ENCODE measurements at regions not wholly inside any gene's neighbourhood (a gene's known extent, or its start where the extent isn't known, plus 50 kb on each side); places are given as distances from the start of the nearest gene placed in this dataset.
"Not testable (repeated sequence)": the region's sequence is repeated elsewhere in the genome, so short reads cannot be mapped to it uniquely, and the experiment has no call there.

- no peak for DNase-seq
These were observed 524.6 kb upstream of the KCND2 start for GRCh38 chr7:119748251-119748860.

GRCh38 chr7:119748991-119749390 is 524.0 kb upstream of the KCND2 start:
- no peak for DNase-seq

DNA sequence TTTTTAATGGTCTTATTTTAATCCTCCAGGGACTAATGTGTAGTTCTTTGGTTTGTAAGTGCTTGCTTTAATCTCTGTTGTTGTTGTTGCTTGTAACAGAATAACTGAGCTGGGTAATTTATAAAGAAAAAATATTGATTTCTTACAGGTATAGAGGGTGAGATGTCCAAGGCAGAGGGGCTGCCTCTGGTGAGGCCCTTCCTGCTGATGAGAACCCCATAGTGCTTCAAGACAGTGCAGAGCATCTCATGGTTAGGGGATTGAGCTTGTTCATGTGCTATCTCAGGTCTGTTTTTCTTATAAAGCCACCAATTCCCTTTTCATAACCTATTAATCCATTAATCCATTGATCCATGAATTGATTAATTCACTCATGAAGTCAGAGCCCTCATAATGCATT is 516.3 kb upstream of the KCND2 start:
- no peak for DNase-seq

DNA sequence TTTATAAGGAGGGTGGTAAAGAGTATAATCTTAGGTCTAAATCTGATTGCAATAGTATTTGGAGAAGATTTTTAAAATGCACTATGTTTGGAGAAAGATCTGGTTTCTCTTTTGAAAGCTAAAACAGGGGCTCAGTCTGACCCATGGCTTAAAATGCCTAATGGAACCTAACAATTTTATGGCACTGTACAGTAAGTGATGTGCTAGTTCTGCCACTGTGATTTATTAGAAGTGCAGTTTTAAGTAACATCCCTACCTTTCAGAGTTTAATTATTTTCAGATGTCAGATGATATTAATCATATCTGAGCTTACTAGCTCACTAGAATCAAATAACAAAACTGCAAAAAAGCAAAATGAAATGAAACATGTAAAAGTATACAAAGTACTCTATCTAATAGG is 514.7 kb upstream of the KCND2 start:
- DNase-seq: no peak

DNA sequence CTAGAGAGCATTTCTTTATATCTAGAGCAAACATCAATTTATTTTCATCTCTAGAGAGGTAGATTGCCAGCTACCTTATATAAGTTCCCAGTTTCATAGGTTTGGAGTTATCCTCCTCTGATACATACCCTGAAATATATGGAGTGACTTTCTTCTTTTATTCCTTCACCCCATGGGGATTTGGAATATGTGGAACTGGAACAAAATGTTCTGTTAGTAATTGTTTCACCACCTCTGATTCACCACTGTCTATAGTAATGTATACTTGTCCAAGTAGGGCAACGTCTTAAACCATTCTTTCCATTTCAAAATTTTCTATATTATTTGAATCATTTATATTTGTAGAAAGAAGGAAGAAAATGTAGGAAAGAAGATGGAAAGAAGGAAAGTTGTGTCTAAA is 511.2 kb upstream of the KCND2 start:
- no peak for DNase-seq

GRCh38 chr7:119782286-119782685 is 490.7 kb upstream of the KCND2 start:
- no peak for DNase-seq

DNA sequence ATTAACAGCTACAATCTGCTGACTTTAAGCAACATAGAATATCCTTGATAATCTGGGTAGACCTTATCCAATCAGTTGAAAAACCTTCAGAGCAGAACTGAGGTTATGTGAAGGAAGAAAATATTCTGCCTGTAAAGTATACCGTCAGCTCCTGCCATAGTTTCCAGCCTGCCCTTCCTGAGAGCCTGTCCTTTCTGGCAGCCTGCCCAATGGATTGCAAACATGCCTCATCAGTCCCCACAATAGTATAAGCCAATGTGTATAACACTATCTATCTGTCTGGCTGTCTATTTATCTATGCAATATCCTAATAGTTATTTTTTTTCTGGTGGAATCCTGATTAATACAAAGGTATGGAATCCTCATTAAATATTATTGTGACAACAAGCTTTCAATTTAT is 489.2 kb upstream of the KCND2 start:
- no peak for DNase-seq

GRCh38 chr7:119802147-119802546 is 470.8 kb upstream of the KCND2 start:
- DNase-seq: no peak

DNA sequence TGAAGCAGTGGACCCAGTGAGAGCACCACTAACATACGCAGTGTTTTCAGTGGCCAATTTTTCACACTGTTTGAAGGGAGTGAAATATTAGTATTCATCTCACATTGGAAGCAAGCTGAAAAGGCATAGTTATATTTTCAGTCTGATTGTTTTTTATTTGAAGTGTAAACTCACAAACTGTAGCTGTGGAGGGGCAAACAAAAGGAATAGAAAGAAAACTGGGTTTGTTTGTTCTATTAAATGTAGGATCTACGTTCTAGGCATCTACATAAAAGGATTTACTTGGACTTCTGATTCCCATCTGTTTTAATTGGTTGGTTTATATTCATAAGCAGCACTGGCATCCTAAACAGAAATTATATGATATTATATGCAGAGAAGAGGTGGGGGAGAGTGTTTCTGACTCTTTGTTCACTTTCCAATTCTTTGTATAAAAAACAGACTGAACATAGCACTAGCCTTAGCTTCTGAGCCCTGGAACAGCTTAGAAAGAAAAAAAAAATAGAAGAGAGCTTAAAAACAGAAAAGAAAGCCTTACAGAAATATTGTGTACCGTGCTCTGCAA is 447.8 kb upstream of the KCND2 start:
- DNase-seq: no peak

DNA sequence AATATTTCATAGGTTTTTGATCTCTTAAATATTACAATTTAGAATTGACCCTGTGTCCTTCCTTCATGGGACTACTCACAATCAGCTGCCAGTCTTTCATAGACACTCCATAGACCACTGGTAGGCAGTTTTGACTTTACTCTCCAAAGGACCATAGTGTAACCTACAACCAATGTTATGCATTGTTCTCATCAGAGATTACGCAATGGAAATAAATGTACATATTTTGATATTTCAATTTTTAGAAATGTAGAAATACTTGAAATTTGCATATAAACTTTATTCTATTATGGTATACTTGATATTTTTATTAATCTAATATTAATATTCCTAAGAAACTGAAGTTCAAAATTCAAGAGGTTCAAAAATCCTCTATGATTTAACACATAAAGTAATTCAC is 446.4 kb upstream of the KCND2 start:
- no peak for DNase-seq

DNA sequence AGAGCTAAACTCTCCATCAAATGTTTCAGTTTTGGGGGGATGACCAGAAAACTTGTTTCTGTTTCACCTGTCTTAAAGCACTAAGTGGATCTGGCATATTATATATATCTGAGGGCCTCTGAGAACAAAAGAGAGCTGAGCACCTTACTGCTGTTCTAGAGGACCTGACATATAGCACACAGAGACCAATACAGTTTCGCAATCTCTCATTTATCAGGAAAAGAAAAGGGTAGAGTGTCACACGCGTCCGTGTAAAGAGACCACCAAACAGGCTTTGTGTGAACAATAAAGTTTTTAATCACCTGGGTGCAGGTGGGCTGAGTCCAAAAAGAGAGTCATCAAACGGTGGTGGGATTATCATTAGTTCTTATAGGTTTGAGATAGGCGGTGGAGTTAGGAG is 434.5 kb upstream of the KCND2 start:
- DNase-seq: no peak

DNA sequence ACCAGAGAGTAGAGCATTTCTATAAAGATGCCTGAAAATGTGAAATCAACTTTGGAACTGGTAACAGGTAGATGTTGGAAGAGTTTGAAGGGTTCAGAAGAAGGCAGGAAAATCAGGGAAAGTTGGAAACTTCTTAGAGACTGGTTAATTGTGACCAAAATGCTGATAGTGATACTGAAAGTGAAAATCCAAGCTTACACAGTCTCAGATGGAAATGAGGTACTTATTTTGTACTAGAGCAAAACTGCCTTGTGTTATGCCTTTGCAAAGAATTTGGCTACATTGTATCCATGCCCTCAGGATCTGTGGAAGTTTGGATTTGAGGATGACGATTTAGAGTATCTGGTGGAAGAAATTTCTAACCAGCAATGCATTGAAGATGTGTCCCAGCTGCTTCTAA is 430.6 kb upstream of the KCND2 start:
- no peak for DNase-seq

- DNase-seq: no peak
These were observed 430.2 kb upstream of the KCND2 start for GRCh38 chr7:119842786-119843185.

- no peak for DNase-seq
These were observed 411.6 kb upstream of the KCND2 start for GRCh38 chr7:119861385-119861784.

DNA sequence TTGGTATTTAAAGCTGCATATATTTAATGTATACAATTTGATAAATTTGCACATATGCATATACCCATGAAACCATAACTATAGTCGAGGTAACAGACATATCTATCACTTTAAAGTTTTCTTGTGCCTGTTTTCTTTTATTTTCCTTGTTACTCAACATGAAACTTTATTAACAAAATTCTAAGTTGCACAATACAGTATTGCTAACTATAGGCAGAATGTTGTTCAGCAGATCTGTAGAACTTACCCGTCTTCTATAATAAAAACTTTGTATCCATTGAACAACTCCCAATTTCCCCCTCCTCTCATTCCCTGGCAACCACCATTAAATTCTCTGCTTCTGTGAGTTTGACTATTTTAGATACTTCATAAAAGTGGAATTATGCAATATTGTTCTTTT is 404.6 kb upstream of the KCND2 start:
- no peak for DNase-seq

- no peak for DNase-seq
These were observed 393.1 kb upstream of the KCND2 start for GRCh38 chr7:119879835-119880234.

- DNase-seq: no peak
These were observed 387.0 kb upstream of the KCND2 start for GRCh38 chr7:119886007-119886406.

- DNase-seq: not testable (repeated sequence)
These were observed 386.4 kb upstream of the KCND2 start for GRCh38 chr7:119886525-119886924.

DNA sequence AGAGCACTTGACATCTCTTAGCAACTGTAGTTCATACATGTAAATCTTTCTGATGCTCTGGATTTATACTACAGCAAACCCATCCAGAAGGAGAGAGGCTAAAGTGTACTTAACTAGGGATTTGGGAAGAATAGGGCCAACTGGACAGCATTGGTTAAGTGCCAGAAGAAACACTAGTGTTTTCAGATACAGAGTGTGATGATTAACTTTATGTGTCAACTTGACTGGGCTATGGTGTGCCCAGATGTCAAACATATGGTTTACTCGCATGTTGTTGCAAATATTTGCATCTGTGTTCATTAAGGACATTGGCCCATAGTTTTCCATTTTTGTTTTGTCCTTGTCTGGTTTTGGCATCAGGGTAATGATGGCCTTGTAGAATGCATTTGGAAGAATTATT is 384.7 kb upstream of the KCND2 start:
- no peak for DNase-seq

DNA sequence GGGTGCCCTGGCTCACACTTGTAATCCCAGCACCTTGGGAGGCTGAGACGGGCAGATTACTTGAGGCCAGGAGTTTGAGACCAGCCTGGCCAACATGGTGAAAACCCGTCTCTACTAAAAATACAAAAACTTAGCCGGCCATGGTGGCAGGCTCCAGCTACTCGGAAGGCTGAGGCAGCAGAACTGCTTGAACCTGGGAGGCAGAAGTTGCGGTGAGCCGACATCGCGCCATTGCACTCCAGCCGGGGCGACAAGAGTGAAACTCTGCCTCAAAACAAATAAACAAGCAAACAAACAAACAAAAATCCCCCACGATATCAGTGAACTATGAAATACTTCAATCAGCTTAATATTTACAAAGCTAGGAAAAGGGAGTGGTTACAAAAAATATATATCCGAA is 382.3 kb upstream of the KCND2 start:
- no peak for DNase-seq

- no peak for DNase-seq
These were observed 377.7 kb upstream of the KCND2 start for GRCh38 chr7:119895320-119895719.

- DNase-seq: no peak
These were observed 376.6 kb upstream of the KCND2 start for GRCh38 chr7:119896386-119896785.

DNA sequence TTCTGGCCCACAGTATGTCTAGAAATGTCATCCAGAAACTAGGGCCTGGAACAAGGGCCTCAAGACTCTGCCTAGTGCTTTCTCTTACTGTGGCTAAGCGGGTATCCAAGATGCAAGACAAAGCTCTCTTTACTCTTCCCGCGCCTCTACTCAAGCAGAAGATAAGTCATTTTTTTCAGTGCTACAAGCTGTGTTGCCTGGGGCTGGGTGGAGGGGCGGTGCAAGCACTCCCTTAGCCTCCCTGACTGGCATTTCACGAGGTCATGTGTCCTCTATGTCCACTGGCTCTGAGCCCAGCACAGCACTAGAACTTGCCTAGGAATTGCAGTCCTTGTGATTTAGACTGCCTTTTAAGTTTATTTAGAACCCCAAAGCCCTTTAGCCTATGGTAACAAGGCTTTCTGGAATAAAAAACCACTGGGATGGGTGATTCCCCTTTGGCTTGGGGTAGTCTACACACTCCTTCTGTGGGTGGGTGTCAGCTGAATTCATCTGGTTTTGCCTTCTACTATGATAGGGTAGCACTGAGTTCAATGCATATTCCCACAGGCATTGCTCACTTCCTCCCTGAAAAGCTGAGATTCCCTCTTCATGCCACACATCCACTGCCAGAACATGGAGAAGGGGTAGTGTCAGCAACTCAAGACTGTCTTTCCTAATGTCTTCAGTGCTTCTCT is 371.8 kb upstream of the KCND2 start:
- no peak for DNase-seq

DNA sequence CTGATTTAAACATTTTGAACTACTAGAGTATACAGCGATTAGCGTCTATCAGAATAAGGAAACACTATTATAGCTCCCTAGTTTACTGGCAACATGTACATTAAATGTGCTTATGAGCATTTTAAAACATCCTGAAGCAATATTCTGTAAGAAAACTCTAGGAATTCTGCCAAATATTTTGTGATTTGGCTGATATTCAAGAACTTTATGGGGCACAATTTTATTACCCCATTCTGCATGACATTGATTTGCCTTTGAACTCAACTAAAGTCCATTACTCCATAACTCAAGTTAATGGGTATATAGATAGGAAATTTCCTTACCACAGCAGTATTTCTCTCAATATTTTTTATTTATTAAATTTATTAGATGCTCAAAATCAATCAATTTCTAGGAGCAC is 369.9 kb upstream of the KCND2 start:
- DNase-seq: no peak

DNA sequence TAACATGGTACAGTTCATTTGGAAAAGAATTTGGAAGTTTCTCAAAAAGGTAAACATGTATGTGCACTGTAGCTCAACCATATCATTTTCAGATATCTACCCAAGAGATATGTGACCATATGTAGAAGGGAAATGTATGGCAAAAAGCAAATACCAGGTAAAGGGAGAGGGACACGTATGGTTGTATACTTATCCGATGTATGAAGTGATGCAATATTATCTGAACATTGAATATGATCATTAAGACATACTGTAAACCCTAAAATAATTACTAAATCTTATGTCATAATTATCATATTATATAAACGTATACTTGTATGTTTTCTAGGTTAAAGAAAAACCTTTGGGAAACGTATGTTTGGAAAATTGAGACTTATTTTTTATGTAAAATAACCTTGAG is 367.5 kb upstream of the KCND2 start:
- no peak for DNase-seq

All from DMS 273 treated with DMSO at 0.1 percent for 48 hours (cell line).